ENCODE measurements at regions not wholly inside any gene's neighbourhood (a gene's known extent, or its start where the extent isn't known, plus 50 kb on each side); places are given as distances from the start of the nearest gene placed in this dataset.

- no peak overlapping the region for H3K9ac ChIP-seq (replicated peaks; ENCODE audit: extremely low read depth, insufficient read depth, low read length)
- no peak for DNase-seq (ENCODE audit: low read depth, low spot score)
- H3K4me2 ChIP-seq (ENCODE audit: insufficient read depth, low read length) = no peak overlapping the region
- no peaks in the 10 kb centered on the region for H4K20me1 ChIP-seq (replicated peaks; ENCODE audit: control insufficient read depth, extremely low read depth, insufficient read depth, low read length)
- H3K9me3 ChIP-seq (replicated peaks; ENCODE audit: control insufficient read depth, insufficient read depth, low read length) = peaks cover 5% of the 10 kb centered on the region
- H3K4me3 ChIP-seq (replicated peaks in 1 of 3; ENCODE audit: insufficient read depth in 1 of 3, low read depth in 1 of 3, low read length in 3 of 3) = no peak overlapping the region
- ChIA-PET CTCF (no interaction called here), POLR2A (no interaction called here)
- no TSS peak for BruUV-seq (replicated peaks)
- dilution Hi-C loops (cut with MboI; ENCODE audit: extremely low pct_ligation_motif_present, low sequenced_read_pairs) (no loop called here), intact Hi-C loops (cut with micrococcal nuclease) (no loop called here)
- H3K79me2 ChIP-seq (ENCODE audit: control insufficient read depth, insufficient read depth, low read length) = no peaks in the 10 kb centered on the region
- no peak overlapping the region for H2AFZ ChIP-seq (ENCODE audit: low read depth, low read length)
- H3K27ac ChIP-seq (ENCODE audit: insufficient read depth, low read depth, low read length) = no peak overlapping the region
- no peak for TF ChIP-seq POLR2A (IDR thresholded peaks at IDR 0.05; ENCODE audit: low read depth, low read length)
- TF ChIP-seq POLR2AphosphoS5 (IDR thresholded peaks at IDR 0.05; ENCODE audit: insufficient read depth, low read depth, low read length) = no peak
- H3K9me1 ChIP-seq (replicated peaks; ENCODE audit: control insufficient read depth, extremely low read depth, insufficient read depth, low read length) = no peaks in the 10 kb centered on the region
- H3K4me1 ChIP-seq (ENCODE audit: control insufficient read depth, extremely low read depth, insufficient read depth, low read length) = no peaks in the 10 kb centered on the region
- no peaks in the 10 kb centered on the region for H3K27me3 ChIP-seq (ENCODE audit: control insufficient read depth in 2 of 2, insufficient read depth in 2 of 2, low read length in 2 of 2)
- FAIRE-seq = no peak
- H3K36me3 ChIP-seq (ENCODE audit: control insufficient read depth in 2 of 2, extremely low read depth in 1 of 2, insufficient read depth in 2 of 2, low read length in 2 of 2) = no peaks in the 10 kb centered on the region
These were observed 520.1 kb downstream of the SUCLA2 start for GRCh38 chr13:47480951-47481350.

- Histone ChIP-seq H3K9me1 (replicated peaks; ENCODE audit: control insufficient read depth, extremely low read depth, insufficient read depth, low read length) (no peaks in the 10 kb centered on the region), H3K27ac (ENCODE audit: insufficient read depth, low read depth, low read length) (no peak overlapping the region), H3K4me2 (ENCODE audit: insufficient read depth, low read length) (no peak overlapping the region), H2AFZ (ENCODE audit: low read depth, low read length) (no peak overlapping the region), H4K20me1 (replicated peaks; ENCODE audit: control insufficient read depth, extremely low read depth, insufficient read depth, low read length) (no peaks in the 10 kb centered on the region), H3K4me1 (ENCODE audit: control insufficient read depth, extremely low read depth, insufficient read depth, low read length) (no peaks in the 10 kb centered on the region), H3K9ac (replicated peaks; ENCODE audit: extremely low read depth, insufficient read depth, low read length) (no peak overlapping the region), H3K4me3 (replicated peaks in 1 of 3; ENCODE audit: insufficient read depth in 1 of 3, low read depth in 1 of 3, low read length in 3 of 3) (no peak overlapping the region), H3K79me2 (ENCODE audit: control insufficient read depth, insufficient read depth, low read length) (no peaks in the 10 kb centered on the region), H3K27me3 (ENCODE audit: control insufficient read depth in 2 of 2, insufficient read depth in 2 of 2, low read length in 2 of 2) (no peaks in the 10 kb centered on the region), H3K9me3 (replicated peaks; ENCODE audit: control insufficient read depth, insufficient read depth, low read length) (peaks cover 5% of the 10 kb centered on the region), H3K36me3 (ENCODE audit: control insufficient read depth in 2 of 2, extremely low read depth in 1 of 2, insufficient read depth in 2 of 2, low read length in 2 of 2) (no peaks in the 10 kb centered on the region)
- no peak for TF ChIP-seq MYC (IDR thresholded peaks at IDR 0.05; ENCODE audit: low read depth, low read length)
- TF ChIP-seq FOS (IDR thresholded peaks at IDR 0.05; ENCODE audit: borderline replicate concordance, insufficient read depth, low read length) = no peak
- TF ChIP-seq CTCF (IDR thresholded peaks at IDR 0.05; ENCODE audit: extremely low read depth in 1 of 2, insufficient read depth in 1 of 2, low read depth in 1 of 2, low read length in 2 of 2) = no peak
- TF ChIP-seq GATA2 (IDR thresholded peaks at IDR 0.05; ENCODE audit: insufficient read depth, insufficient read length, low read depth, low read length) = no peak
- ChIA-PET CTCF (no interaction called here), POLR2A (no interaction called here)
- DNase-seq (ENCODE audit: low read depth, low spot score) = no peak
- dilution Hi-C loops (cut with MboI; ENCODE audit: extremely low pct_ligation_motif_present, low sequenced_read_pairs) = no loop called here
- intact Hi-C loops (cut with micrococcal nuclease) = no loop called here
- BruUV-seq (replicated peaks) = no TSS peak
- no peak for FAIRE-seq
These were observed 521.0 kb downstream of the SUCLA2 start for GRCh38 chr13:47480121-47480520.
